ENCODE measurements at regions not wholly inside any gene's neighbourhood (a gene's known extent, or its start where the extent isn't known, plus 50 kb on each side); places are given as distances from the start of the nearest gene placed in this dataset.

DNA sequence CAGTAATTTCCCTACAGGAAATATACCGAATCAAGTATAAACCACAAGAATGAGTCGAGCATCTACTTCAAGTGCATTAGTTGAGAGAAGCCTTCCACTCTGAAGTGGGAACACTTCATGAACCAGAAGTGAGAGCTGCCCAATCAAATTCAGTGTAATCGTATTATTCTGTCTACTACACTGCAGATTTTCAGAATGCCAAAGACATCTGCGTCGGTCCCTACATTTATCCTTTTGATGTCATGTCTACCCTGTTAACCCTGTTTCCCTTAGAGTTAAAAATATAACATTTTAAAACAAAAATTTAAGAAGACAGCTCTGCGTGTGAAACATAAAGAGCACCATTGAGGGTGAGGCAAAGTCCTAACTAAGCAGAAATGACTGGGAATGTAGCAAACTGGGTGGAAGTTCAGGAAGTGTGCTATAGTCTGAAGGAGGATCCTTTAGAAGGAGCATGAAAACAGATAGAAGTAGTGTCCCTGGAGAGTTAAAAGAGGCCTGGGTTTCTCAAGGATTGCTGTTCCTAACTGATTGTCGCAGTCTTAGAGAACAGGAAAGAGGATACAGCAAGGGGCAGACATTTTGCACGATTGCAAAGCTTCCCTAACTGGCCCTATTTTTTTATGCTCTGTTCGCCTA is 291.2 kb downstream of the PTPRC start:
- no peaks in the 10 kb centered on the region for H3K36me3 ChIP-seq

DNA sequence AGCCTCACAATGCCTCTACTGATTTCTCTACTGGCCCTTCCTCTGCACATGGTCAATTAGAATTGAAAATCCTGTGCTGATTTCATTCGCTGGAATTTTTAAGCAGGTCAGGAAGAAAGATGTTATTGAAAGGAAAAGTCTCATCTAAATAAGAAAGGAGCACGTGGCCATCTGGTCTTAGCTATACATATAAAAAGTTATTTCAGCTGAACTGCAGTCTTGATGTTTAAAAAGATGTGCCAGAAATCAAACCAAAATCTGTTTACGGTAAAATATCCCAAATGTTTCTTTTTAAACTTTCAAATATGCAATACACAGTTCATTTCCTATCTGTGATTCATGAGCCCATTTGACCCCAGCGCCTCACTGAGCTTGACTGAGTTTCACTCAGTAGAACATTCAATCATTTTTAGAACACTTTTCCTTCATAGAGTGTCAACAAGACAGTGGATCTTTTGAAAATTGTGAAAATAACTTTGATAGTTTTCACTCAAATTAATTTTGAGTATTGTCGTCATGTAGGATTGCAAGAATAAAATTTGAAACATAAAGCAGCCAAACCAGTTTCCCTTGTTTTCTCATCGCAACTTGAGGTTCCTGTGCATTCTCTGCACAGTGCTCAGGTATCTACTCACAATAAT is 293.6 kb downstream of the PTPRC start:
- DNase-seq (no peak), ATAC-seq (no peak)
- in situ Hi-C loops (cut with MboI; ENCODE audit: low sequenced_read_pairs in 4 of 4) (no loop called here), intact Hi-C loops (cut with DNase I; ENCODE audit: low total_unique reads) (no loop called here)
- Histone ChIP-seq H3K36me3 (no peaks in the 10 kb centered on the region), H3K27me3 (no peaks in the 10 kb centered on the region), H3K9me3 (no peaks in the 10 kb centered on the region), H3K27ac (peak overlapping the region in 1 of 4 donors; percentile 61), H3K4me3 (peak overlapping the region in 1 of 4 donors; percentile 6), H3K4me1 (peaks cover 9 to 22% of the 10 kb centered on the region in 2 donors)
- TF ChIP-seq POLR2A (IDR thresholded peaks at IDR 0.05) (no peak), CTCF (IDR thresholded peaks at IDR 0.05 in 4 of 5, conservative IDR thresholded peaks at IDR 0.05 in 1 of 5) (no peak)

More for the DNA sequence above, 291.2 kb downstream of the PTPRC start:
- ATAC-seq: peak in 1 of 2 donors; percentile 33
- in situ Hi-C loops (cut with MboI; ENCODE audit: low sequenced_read_pairs in 4 of 4): no loop called here
- Histone ChIP-seq H3K27ac (peak overlapping the region in 3 of 4 donors; percentile 1 to 36 (median 15)), H3K4me3 (peak overlapping the region in 3 of 4 donors; percentile 10 to 36 (median 14)), H3K4me1 (peaks cover 5 to 6% of the 10 kb centered on the region in 2 donors), H3K27me3 (no peaks in the 10 kb centered on the region), H3K9me3 (no peaks in the 10 kb centered on the region)
- no peak for TF ChIP-seq CTCF (IDR thresholded peaks at IDR 0.05 in 4 of 5, conservative IDR thresholded peaks at IDR 0.05 in 1 of 5)
- DNase-seq: no peak
- intact Hi-C loops (cut with DNase I; ENCODE audit: low total_unique reads): no loop called here

GRCh38 chr1:198933515-198934222 is 294.8 kb downstream of the PTPRC start:
- in situ Hi-C loops (cut with MboI; ENCODE audit: low sequenced_read_pairs in 4 of 4) (no loop called here), intact Hi-C loops (cut with DNase I; ENCODE audit: low total_unique reads) (no loop called here)
- Histone ChIP-seq H3K27ac (peak overlapping the region in 3 of 4 donors; percentile 11 to 61 (median 33)), H3K36me3 (no peaks in the 10 kb centered on the region), H3K9me3 (no peaks in the 10 kb centered on the region), H3K4me3 (peak overlapping the region in 1 of 4 donors; percentile 62), H3K27me3 (no peaks in the 10 kb centered on the region), H3K4me1 (peaks cover 9 to 22% of the 10 kb centered on the region in 2 donors)
- no peak for TF ChIP-seq POLR2A (IDR thresholded peaks at IDR 0.05)
- no peak for TF ChIP-seq CTCF (IDR thresholded peaks at IDR 0.05 in 4 of 5, conservative IDR thresholded peaks at IDR 0.05 in 1 of 5)
- ATAC-seq (no peak), DNase-seq (no peak)

DNA sequence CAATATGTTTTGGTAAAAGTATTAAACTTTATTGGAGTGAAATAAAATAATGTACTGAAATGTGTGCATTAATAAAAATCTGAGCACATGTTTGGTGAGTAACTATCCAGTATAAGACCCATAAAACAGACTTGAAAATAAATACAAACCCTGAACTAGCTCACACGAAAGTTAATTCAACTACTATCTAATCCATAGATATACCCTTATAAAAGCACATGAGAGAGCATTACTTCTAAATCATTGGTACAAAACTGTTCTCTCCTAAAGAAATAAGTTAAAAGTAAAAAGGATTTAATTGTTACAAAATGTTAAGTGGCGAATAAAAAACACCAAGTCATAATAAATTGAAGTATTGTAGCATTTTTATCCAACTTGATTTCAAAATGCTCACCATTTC is 295.6 kb downstream of the PTPRC start:
- in situ Hi-C loops (cut with MboI; ENCODE audit: low sequenced_read_pairs in 4 of 4): no loop called here
- no peaks in the 10 kb centered on the region for H3K9me3 ChIP-seq
- H3K27ac ChIP-seq: peak overlapping the region; percentile 2 to 61 (median 24)
- ATAC-seq: no peak
- peaks cover 9 to 22% of the 10 kb centered on the region in 2 donors for H3K4me1 ChIP-seq
- TF ChIP-seq POLR2A (IDR thresholded peaks at IDR 0.05): no peak
- no peak for TF ChIP-seq CTCF (IDR thresholded peaks at IDR 0.05 in 4 of 5, conservative IDR thresholded peaks at IDR 0.05 in 1 of 5)
- no peaks in the 10 kb centered on the region for H3K27me3 ChIP-seq
- no peaks in the 10 kb centered on the region for H3K36me3 ChIP-seq
- peak overlapping the region in 3 of 4 donors; percentile 59 to 62 (median 62) for H3K4me3 ChIP-seq
- no peak for DNase-seq
- intact Hi-C loops (cut with DNase I; ENCODE audit: low total_unique reads): no loop called here

All from gastrocnemius medialis (tissue), 4 donors.